HEK293T (cell line): ENCODE measurements at regions not wholly inside any gene's neighbourhood (a gene's known extent, or its start where the extent isn't known, plus 50 kb on each side); places are given as distances from the start of the nearest gene placed in this dataset.

Source experiments
- CTCF ChIA-PET: fragments of 350-600 bp; formaldehyde crosslinking; extraction: SDS; loops from one replicate; lab custom pipeline; 2021; ENCODE audit warnings: antibody characterized with exemption, inconsistent platforms; lab: Yijun Ruan, JAX
- POLR2A ChIA-PET: fragments of 350-600 bp; formaldehyde crosslinking; extraction: SDS; loops from one replicate; lab custom pipeline; 2020; ENCODE audit warnings: antibody characterized with exemption, inconsistent platforms; lab: Yijun Ruan, JAX
- DNase-seq: peaks from one replicate; pipeline ENCODE4 v3.0.0; 2012; ENCODE audit warnings: mixed read lengths; ENCODE audit errors: extremely low spot score
- ARNT ChIP-seq: fragments of 450-650 bp; IDR thresholded peaks from 2 replicates; pipeline ENCODE4 v1.6.1; 2017; ENCODE audit warnings: mild to moderate bottlenecking
- BHLHE40 ChIP-seq: fragments of 450-650 bp; IDR thresholded peaks from 2 replicates; pipeline ENCODE4 v1.6.1; 2016; ENCODE audit warnings: mild to moderate bottlenecking, moderate library complexity, borderline replicate concordance
- CTBP1 ChIP-seq: fragments of 450-650 bp; IDR thresholded peaks from 2 replicates; pipeline ENCODE4 v1.6.1; 2016; ENCODE audit warnings: borderline replicate concordance
- ELF4 ChIP-seq: fragments of 450-650 bp; IDR thresholded peaks from 2 replicates; pipeline ENCODE4 v1.6.1; 2017; ENCODE audit warnings: antibody characterized with exemption
- FOXA1 ChIP-seq: fragments of 450-650 bp; IDR thresholded peaks from 2 replicates; pipeline ENCODE4 v1.6.1; 2016; ENCODE audit warnings: mild to moderate bottlenecking
- FOXK2 ChIP-seq: fragments of 450-650 bp; IDR thresholded peaks from 2 replicates; pipeline ENCODE4 v1.6.1; 2016; ENCODE audit warnings: mild to moderate bottlenecking
- FOXM1 ChIP-seq: fragments of 450-650 bp; IDR thresholded peaks from 2 replicates; pipeline ENCODE4 v1.6.1; 2017; ENCODE audit warnings: mild to moderate bottlenecking, borderline replicate concordance
- HDGF ChIP-seq: fragments of 450-650 bp; IDR thresholded peaks from 2 replicates; pipeline ENCODE4 v1.6.1; 2017; ENCODE audit warnings: antibody characterized with exemption, borderline replicate concordance
- L3MBTL2 ChIP-seq: fragments of 450-650 bp; conservative IDR thresholded peaks from 2 replicates; pipeline ENCODE4 v1.6.1; 2016; ENCODE audit warnings: mild to moderate bottlenecking
- LEF1 ChIP-seq: fragments of 450-650 bp; IDR thresholded peaks from 2 replicates; pipeline ENCODE4 v1.6.1; 2017; ENCODE audit warnings: mild to moderate bottlenecking, borderline replicate concordance
- NFRKB ChIP-seq: fragments of 450-650 bp; IDR thresholded peaks from 2 replicates; pipeline ENCODE4 v1.6.1; 2016; ENCODE audit warnings: mild to moderate bottlenecking, moderate library complexity
- PKNOX1 ChIP-seq: fragments of 450-650 bp; IDR thresholded peaks from 2 replicates; pipeline ENCODE4 v1.6.1; 2016
- SP1 ChIP-seq: fragments of 450-650 bp; IDR thresholded peaks from 2 replicates; pipeline ENCODE4 v1.6.1; 2017
- SUZ12 ChIP-seq: fragments of 450-650 bp; IDR thresholded peaks from 2 replicates; pipeline ENCODE4 v1.6.1; 2016; ENCODE audit warnings: mild to moderate bottlenecking
- TARDBP ChIP-seq: fragments of 450-650 bp; IDR thresholded peaks from 2 replicates; pipeline ENCODE4 v1.6.1; 2016
- ZNF384 ChIP-seq: fragments of 450-650 bp; IDR thresholded peaks from 2 replicates; pipeline ENCODE4 v1.6.1; 2016

DNA sequence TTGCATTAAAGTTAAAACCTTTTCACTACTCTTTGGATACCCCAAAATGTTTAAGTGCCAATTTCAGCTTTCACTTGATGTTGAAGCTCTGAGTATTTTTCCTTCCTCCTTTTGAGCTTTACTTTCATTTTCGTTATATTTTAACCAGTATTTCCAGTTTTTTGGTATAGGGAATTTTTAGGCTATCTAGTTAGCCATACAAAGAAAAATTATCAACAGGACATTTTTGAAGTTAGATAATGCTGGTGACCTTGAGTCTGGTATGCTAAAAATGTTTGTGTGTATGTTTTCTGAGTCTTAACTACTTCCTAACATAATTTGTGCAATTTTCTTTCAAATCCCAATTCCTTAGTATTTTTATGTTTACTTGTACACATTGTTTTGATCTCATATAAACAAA, 284.8 kb downstream of the OTOL1 start:
- TF ChIP-seq PKNOX1 (no peak), ARNT (no peak), CTBP1 (no peak), LEF1 (no peak), SP1 (no peak), BHLHE40 (no peak), FOXK2 (no peak)
- POLR2A ChIA-PET, result no interaction called here
- DNase-seq, result no peak
- CTCF ChIA-PET, result no interaction called here

GRCh38 chr3:161793194-161793930, 296.8 kb downstream of the OTOL1 start:
- ChIA-PET CTCF (no interaction called here), POLR2A (no interaction called here)
- no peak for DNase-seq
- TF ChIP-seq CTBP1, result no peak
- no peak for TF ChIP-seq FOXM1
- TF ChIP-seq PKNOX1, result no peak
- TF ChIP-seq FOXK2, result no peak
- TF ChIP-seq ZNF384, result no peak
- TF ChIP-seq SUZ12, result no peak
- TF ChIP-seq NFRKB, result no peak
- TF ChIP-seq FOXA1, result no peak
- no peak for TF ChIP-seq ARNT

- ChIA-PET POLR2A (no interaction called here), CTCF (no interaction called here)
- no peak for DNase-seq
- TF ChIP-seq ARNT (no peak), ZNF384 (no peak), HDGF (no peak), L3MBTL2 (no peak), TARDBP (no peak), SP1 (no peak), BHLHE40 (no peak), LEF1 (no peak), SUZ12 (no peak), ELF4 (no peak), PKNOX1 (no peak), FOXA1 (no peak), CTBP1 (no peak), FOXM1 (no peak), NFRKB (no peak), FOXK2 (no peak)
These were observed 297.9 kb downstream of the OTOL1 start for GRCh38 chr3:161794551-161794950.

GRCh38 chr3:161796312-161796711, 299.7 kb downstream of the OTOL1 start:
- ChIA-PET CTCF (no interaction called here), POLR2A (no interaction called here)
- TF ChIP-seq HDGF, result no peak
- no peak for TF ChIP-seq SUZ12
- TF ChIP-seq ELF4, result no peak
- no peak for TF ChIP-seq ARNT
- TF ChIP-seq ZNF384, result no peak
- no peak for TF ChIP-seq L3MBTL2
- TF ChIP-seq LEF1, result no peak
- TF ChIP-seq FOXM1, result no peak
- TF ChIP-seq FOXA1, result no peak
- no peak for TF ChIP-seq SP1
- no peak for TF ChIP-seq CTBP1
- no peak for TF ChIP-seq BHLHE40
- TF ChIP-seq NFRKB, result no peak
- TF ChIP-seq PKNOX1, result no peak
- no peak for TF ChIP-seq FOXK2
- TF ChIP-seq TARDBP, result no peak
- DNase-seq, result no peak

- POLR2A ChIA-PET, result no interaction called here
- no peak for DNase-seq
- TF ChIP-seq FOXK2, result no peak
- no peak for TF ChIP-seq ELF4
- CTCF ChIA-PET, result no interaction called here
These were observed 300.2 kb downstream of the OTOL1 start for GRCh38 chr3:161796780-161797179.

- TF ChIP-seq ZNF384 (no peak), FOXK2 (no peak), SP1 (no peak), ARNT (no peak), L3MBTL2 (no peak), BHLHE40 (no peak), FOXA1 (no peak), ELF4 (no peak), TARDBP (no peak), HDGF (no peak), PKNOX1 (no peak), LEF1 (no peak), CTBP1 (no peak), FOXM1 (no peak), NFRKB (no peak), SUZ12 (no peak)
These were observed 301.4 kb downstream of the OTOL1 start for GRCh38 chr3:161798016-161798415.

More at GRCh38 chr3:161798016-161798415, 301.4 kb downstream of the OTOL1 start:
- ChIA-PET POLR2A (no interaction called here), CTCF (no interaction called here)
- no peak for DNase-seq
